NB4 (cell line): ENCODE measurements at regions not wholly inside any gene's neighbourhood (a gene's known extent, or its start where the extent isn't known, plus 50 kb on each side); places are given as distances from the start of the nearest gene placed in this dataset.

Experiments used
- CTCF ChIP-seq: IDR thresholded peaks from one replicate; pipeline ENCODE4 v1.5.1; 2012; ENCODE audit warnings: low read depth, low read length
- MAX ChIP-seq: IDR thresholded peaks from 2 replicates; pipeline ENCODE4 v1.6.1; 2011; ENCODE audit warnings: low read depth, low read length
- MYC ChIP-seq: IDR thresholded peaks from 2 replicates; pipeline ENCODE4 v1.6.1; 2011; ENCODE audit warnings: low read depth, low read length
- POLR2A ChIP-seq: IDR thresholded peaks from 2 replicates; pipeline ENCODE4 v1.6.1; 2011; ENCODE audit warnings: mild to moderate bottlenecking; ENCODE audit not compliant: insufficient read length; ENCODE audit errors: extremely low read depth

DNA sequence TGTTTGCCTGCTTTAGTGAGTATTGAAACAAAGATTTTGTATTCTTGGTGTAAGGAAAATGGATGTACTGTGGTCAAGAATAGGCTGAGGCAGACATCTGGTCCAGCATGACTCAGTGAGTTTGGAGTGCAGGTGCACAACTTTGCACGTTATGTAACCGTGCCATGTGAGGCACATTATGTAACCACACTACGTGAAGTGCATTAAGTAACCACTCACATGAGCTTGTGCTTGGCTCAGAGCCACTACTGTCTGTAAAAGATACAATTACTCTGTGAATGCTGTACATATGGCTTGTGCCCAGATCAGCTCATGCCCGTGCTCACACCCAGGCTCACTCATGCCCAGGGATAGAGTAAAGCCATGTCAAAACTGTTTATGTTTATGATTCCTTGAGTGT is 216.8 kb downstream of the CTH start:
- TF ChIP-seq CTCF = no peak
- no peak for TF ChIP-seq POLR2A
- TF ChIP-seq MAX = no peak
- TF ChIP-seq MYC = no peak
